ENCODE measurements at regions not wholly inside any gene's neighbourhood (a gene's known extent, or its start where the extent isn't known, plus 50 kb on each side); places are given as distances from the start of the nearest gene placed in this dataset.

DNA sequence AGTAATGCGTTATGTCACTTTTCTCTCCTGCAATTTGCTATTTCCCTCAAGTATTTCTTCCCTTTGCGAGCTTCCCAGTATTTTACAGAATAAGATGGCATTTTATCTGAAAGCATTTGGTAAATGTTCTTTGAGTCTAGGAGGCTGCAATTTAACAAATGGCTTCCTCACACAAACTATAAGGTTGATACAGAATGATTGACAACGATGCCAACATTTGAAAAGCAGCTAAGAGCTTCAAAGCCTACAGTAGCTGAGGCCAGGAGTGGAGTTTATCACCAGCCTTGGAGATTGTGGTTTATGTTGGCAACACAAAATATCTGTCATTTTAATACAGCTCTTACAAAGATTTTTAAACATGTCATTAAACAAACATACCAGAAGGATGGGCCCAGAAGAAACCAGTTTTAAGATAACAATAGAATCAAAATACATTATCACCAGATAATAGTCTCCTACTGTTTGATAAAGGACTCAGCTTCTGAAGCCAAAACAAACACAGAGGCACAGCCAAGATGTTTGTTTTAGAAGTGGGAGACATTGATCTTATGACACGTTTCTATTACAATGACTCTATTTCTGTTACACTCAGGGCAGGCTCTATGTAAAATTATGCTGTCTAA, 711.4 kb upstream of the ACVR2A start:
- H3K27me3 ChIP-seq (ENCODE audit: insufficient read depth, low read depth, severe bottlenecking), result no peaks in the 10 kb centered on the region
- no peak overlapping the region for H3K4me3 ChIP-seq (ENCODE audit: low read depth, low read length)
- no peaks in the 10 kb centered on the region for H3K9me3 ChIP-seq (ENCODE audit: severe bottlenecking)
- no peak for DNase-seq
- TF ChIP-seq, protein P1, sequence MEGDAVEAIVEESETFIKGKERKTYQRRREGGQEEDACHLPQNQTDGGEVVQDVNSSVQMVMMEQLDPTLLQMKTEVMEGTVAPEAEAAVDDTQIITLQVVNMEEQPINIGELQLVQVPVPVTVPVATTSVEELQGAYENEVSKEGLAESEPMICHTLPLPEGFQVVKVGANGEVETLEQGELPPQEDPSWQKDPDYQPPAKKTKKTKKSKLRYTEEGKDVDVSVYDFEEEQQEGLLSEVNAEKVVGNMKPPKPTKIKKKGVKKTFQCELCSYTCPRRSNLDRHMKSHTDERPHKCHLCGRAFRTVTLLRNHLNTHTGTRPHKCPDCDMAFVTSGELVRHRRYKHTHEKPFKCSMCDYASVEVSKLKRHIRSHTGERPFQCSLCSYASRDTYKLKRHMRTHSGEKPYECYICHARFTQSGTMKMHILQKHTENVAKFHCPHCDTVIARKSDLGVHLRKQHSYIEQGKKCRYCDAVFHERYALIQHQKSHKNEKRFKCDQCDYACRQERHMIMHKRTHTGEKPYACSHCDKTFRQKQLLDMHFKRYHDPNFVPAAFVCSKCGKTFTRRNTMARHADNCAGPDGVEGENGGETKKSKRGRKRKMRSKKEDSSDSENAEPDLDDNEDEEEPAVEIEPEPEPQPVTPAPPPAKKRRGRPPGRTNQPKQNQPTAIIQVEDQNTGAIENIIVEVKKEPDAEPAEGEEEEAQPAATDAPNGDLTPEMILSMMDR (IDR thresholded peaks at IDR 0.05; ENCODE audit: low read depth, low read length), result no peak
- no peaks in the 10 kb centered on the region for H3K36me3 ChIP-seq
- H3K27ac ChIP-seq, result no peak overlapping the region

DNA sequence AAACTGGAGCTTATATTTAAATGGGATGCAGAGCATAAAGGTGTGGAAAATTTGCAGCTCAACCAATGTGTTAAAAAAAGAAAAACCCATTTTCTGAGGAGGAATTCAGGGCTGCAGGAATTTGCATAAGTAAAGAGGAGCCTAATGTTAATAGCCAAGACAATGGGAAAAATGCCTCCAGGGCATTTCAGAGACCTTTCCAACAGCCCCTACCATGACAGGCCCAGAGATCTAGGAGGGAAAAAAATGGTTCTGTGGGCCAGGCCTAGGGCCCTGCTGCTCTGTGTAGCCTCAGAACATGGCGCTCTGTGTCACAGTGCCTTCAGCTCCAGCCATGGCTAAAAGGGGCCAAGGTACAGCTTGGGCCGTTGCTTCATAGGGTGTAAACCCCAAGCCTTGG, 719.7 kb upstream of the ACVR2A start:
- DNase-seq, result no peak
- Histone ChIP-seq H3K4me3 (ENCODE audit: low read depth, low read length) (no peak overlapping the region), H3K27ac (no peak overlapping the region), H3K9me3 (ENCODE audit: severe bottlenecking) (no peaks in the 10 kb centered on the region), H3K36me3 (no peaks in the 10 kb centered on the region), H3K27me3 (ENCODE audit: insufficient read depth, low read depth, severe bottlenecking) (no peaks in the 10 kb centered on the region)
- TF ChIP-seq, protein P1 (IDR thresholded peaks at IDR 0.05; ENCODE audit: low read depth, low read length), result no peak

DNA sequence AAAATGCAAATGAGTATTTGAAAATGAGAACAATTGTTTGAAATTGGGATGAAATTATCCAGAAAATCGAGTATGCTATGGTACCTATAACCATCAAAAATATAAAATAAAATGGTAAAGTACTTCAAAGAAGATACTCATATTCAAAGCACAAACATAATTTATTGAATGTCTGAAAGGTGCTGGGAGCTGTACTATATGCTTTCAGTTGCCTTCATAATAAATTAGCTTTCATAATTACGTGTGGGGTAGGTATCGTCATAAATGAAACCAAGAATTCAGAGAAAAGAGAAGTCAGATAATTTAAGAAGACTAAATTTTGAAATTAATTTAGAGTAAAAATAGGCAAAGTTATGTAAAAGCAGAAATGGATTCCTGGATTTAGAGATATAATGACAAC, 721.9 kb upstream of the ACVR2A start:
- no peaks in the 10 kb centered on the region for H3K36me3 ChIP-seq
- no peak overlapping the region for H3K4me3 ChIP-seq (ENCODE audit: low read depth, low read length)
- TF ChIP-seq, protein P1 (IDR thresholded peaks at IDR 0.05; ENCODE audit: low read depth, low read length), result no peak
- no peaks in the 10 kb centered on the region for H3K27me3 ChIP-seq (ENCODE audit: insufficient read depth, low read depth, severe bottlenecking)
- H3K9me3 ChIP-seq (ENCODE audit: severe bottlenecking), result no peaks in the 10 kb centered on the region
- no peak overlapping the region for H3K27ac ChIP-seq
- DNase-seq, result no peak

DNA sequence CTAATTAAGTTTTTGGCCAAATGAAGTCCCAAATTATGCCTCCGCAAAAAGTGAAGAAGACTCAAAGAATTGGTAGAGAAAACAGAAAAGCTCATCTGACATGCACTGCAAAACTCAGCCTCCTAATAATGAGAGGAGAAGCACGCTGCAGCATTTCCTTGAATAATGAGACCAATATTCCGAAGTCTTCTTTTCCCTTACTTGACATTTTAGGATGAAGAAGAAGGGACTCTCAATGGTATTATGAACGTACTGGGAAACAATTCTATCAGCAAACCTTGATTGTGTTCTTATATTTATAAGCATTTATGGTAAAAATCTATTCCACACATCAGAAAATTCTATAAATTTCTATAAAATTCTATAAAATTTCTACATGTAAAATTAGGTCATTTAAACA, 733.9 kb upstream of the ACVR2A start:
- DNase-seq, result no peak
- H3K27me3 ChIP-seq (ENCODE audit: insufficient read depth, low read depth, severe bottlenecking), result no peaks in the 10 kb centered on the region
- H3K9me3 ChIP-seq (ENCODE audit: severe bottlenecking), result no peaks in the 10 kb centered on the region
- TF ChIP-seq, protein P1 (IDR thresholded peaks at IDR 0.05; ENCODE audit: low read depth, low read length), result no peak
- no peak overlapping the region for H3K27ac ChIP-seq
- H3K4me3 ChIP-seq (ENCODE audit: low read depth, low read length), result no peak overlapping the region
- H3K36me3 ChIP-seq, result no peaks in the 10 kb centered on the region

DNA sequence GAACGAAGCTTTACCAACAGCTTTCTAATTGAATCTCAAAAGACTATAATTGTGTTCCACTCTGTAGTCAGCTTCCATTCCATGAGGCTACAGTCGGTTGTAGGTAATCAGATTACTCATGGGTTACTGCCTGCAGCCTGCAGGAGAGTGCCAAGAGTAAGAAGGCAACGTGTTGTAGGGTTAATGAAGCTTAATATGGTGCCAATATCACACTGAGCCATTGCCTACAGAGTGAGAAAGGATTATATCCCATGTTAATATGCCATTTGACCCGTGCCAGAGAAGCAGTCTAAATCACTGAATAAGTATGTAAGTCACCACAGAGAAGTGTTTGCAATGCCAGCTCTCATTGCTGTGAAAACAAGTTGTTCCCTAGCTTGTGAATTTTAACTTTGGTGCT, 734.5 kb upstream of the ACVR2A start:
- Histone ChIP-seq H3K4me3 (ENCODE audit: low read depth, low read length) (no peak overlapping the region), H3K9me3 (ENCODE audit: severe bottlenecking) (no peaks in the 10 kb centered on the region), H3K27ac (no peak overlapping the region), H3K36me3 (no peaks in the 10 kb centered on the region), H3K27me3 (ENCODE audit: insufficient read depth, low read depth, severe bottlenecking) (no peaks in the 10 kb centered on the region)
- TF ChIP-seq, protein P1 (IDR thresholded peaks at IDR 0.05; ENCODE audit: low read depth, low read length), result no peak
- DNase-seq, result no peak

DNA sequence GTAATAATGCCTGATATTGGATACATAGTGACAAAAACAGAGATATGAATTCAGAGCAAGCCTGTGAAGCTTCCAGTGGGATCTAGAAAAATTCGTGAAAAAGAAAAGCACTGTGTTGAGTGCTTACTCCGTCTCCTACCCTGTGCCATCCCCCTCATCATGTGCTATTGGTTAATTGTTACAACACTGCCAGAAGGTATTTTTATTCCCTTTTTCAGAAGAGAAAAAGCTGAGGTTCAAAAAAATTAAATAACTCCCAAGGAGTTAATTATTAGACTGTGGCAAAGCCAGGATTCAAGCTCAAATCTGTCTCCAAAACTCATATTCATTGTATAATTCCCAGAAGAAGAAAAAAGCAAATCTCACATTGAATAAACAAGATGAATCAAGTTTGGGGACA, 735.5 kb upstream of the ACVR2A start:
- no peaks in the 10 kb centered on the region for H3K9me3 ChIP-seq (ENCODE audit: severe bottlenecking)
- no peak overlapping the region for H3K4me3 ChIP-seq (ENCODE audit: low read depth, low read length)
- H3K36me3 ChIP-seq, result no peaks in the 10 kb centered on the region
- DNase-seq, result no peak
- H3K27ac ChIP-seq, result no peak overlapping the region
- H3K27me3 ChIP-seq (ENCODE audit: insufficient read depth, low read depth, severe bottlenecking), result no peaks in the 10 kb centered on the region
- TF ChIP-seq, protein P1 (IDR thresholded peaks at IDR 0.05; ENCODE audit: low read depth, low read length), result no peak

Measured in WERI-Rb-1 (cell line).